NB4 (cell line): ENCODE measurements at regions not wholly inside any gene's neighbourhood (a gene's known extent, or its start where the extent isn't known, plus 50 kb on each side); places are given as distances from the start of the nearest gene placed in this dataset.

ENCODE experiments used
- CTCF ChIP-seq: IDR thresholded peaks from one replicate; pipeline ENCODE4 v1.5.1; 2012; ENCODE audit warnings: low read depth, low read length
- POLR2A ChIP-seq: IDR thresholded peaks from 2 replicates; pipeline ENCODE4 v1.6.1; 2011; ENCODE audit warnings: mild to moderate bottlenecking; ENCODE audit not compliant: insufficient read length; ENCODE audit errors: extremely low read depth

GRCh38 chr4:96531836-96532235 lies 691.9 kb downstream of the PDHA2 start:
- TF ChIP-seq CTCF (no peak), POLR2A (no peak)
